GM21825 (cell line): ENCODE measurements at regions not wholly inside any gene's neighbourhood (a gene's known extent, or its start where the extent isn't known, plus 50 kb on each side); places are given as distances from the start of the nearest gene placed in this dataset.

Source experiments
- ATAC-seq: cut with Tn5 transposase; IDR thresholded peaks from one replicate; pipeline ENCODE4 v1.9.1; 2021; ENCODE audit warnings: mild to moderate bottlenecking, moderate library complexity; ENCODE audit not compliant: unreplicated experiment

- ATAC-seq = no peak
Measured at GRCh38 chr6:45714006-45714730, 301.5 kb downstream of the CLIC5 start.
